CD4-positive, CD25-positive, alpha-beta regulatory T cell (primary cell): ENCODE measurements at regions not wholly inside any gene's neighbourhood (a gene's known extent, or its start where the extent isn't known, plus 50 kb on each side); places are given as distances from the start of the nearest gene placed in this dataset.
A peak's percentile ranks its signal among the peaks of the same experiment; 100 is the strongest.

Experiments
- ATAC-seq, 2 donors: fragments of 150-1000 bp; cut with Tn5 transposase; one replicate each; pipeline ENCODE4 v1.10.0; 2021; ENCODE audit warnings: low read depth in 2 of 2, moderate number of reproducible peaks in 2 of 2, moderate library complexity in 1 of 2
- DNase-seq, 3 donors: peaks; one replicate each; pipeline versions ENCODE4 v3.0.0 to v3.0.0-alpha.2; 2012 to 2022; ENCODE audit warnings: mixed read lengths in 1 of 3
- H3K27ac ChIP-seq: one replicate; pipeline ENCODE4 v1.7.0; 2013; ENCODE audit warnings: mild to moderate bottlenecking, low read length; ENCODE audit not compliant: insufficient read depth, poor library complexity, severe bottlenecking
- H3K27me3 ChIP-seq: one replicate; pipeline ENCODE4 v1.7.0; 2013; ENCODE audit warnings: low read length; ENCODE audit not compliant: control insufficient read depth, insufficient read depth
- H3K36me3 ChIP-seq: one replicate; pipeline ENCODE4 v1.7.0; 2013; ENCODE audit warnings: mild to moderate bottlenecking, low read length, moderate library complexity; ENCODE audit not compliant: control insufficient read depth, insufficient read depth
- H3K4me1 ChIP-seq: 2 replicates; pipeline ENCODE4 v1.7.0; 2013; ENCODE audit warnings: mild to moderate bottlenecking, low read length; ENCODE audit not compliant: insufficient read depth, control insufficient read depth, poor library complexity, severe bottlenecking
- H3K4me3 ChIP-seq: one replicate; pipeline ENCODE4 v1.7.0; 2013; ENCODE audit warnings: low read depth, mild to moderate bottlenecking, low read length, moderate library complexity
- H3K9me3 ChIP-seq, 2 experiments: 1 replicate in 1 of 2; 2 replicates in 1 of 2; pipeline ENCODE4 v1.7.0; 2013; ENCODE audit warnings: low read length in 2 of 2, mild to moderate bottlenecking in 1 of 2, moderate library complexity in 1 of 2; ENCODE audit not compliant: control insufficient read depth in 2 of 2
- H3K27ac Mint-ChIP-seq, 3 donors: one replicate each; pipeline ENCODE4 v1.8.0; 2020 to 2022; ENCODE audit warnings: mild to moderate bottlenecking in 3 of 3, mixed read lengths in 3 of 3, moderate library complexity in 2 of 3
- H3K27me3 Mint-ChIP-seq: one replicate; pipeline ENCODE4 v1.8.0; 2022; ENCODE audit warnings: mild to moderate bottlenecking, mixed read lengths
- H3K36me3 Mint-ChIP-seq: one replicate; pipeline ENCODE4 v1.8.0; 2020; ENCODE audit warnings: mixed read lengths
- H3K4me1 Mint-ChIP-seq, 4 donors: one replicate each; pipeline ENCODE4 v1.8.0; 2020 to 2022; ENCODE audit warnings: mixed read lengths in 4 of 4, mild to moderate bottlenecking in 1 of 4
- H3K4me3 Mint-ChIP-seq, 4 donors: one replicate each; pipeline ENCODE4 v1.8.0; 2020 to 2022; ENCODE audit warnings: mild to moderate bottlenecking in 4 of 4, mixed read lengths in 4 of 4, moderate library complexity in 3 of 4
- H3K9me3 Mint-ChIP-seq, 7 donors: one replicate each; pipeline ENCODE4 v1.8.0; 2020 to 2022; ENCODE audit warnings: mixed read lengths in 7 of 7, mild to moderate bottlenecking in 3 of 7, moderate library complexity in 2 of 7

DNA sequence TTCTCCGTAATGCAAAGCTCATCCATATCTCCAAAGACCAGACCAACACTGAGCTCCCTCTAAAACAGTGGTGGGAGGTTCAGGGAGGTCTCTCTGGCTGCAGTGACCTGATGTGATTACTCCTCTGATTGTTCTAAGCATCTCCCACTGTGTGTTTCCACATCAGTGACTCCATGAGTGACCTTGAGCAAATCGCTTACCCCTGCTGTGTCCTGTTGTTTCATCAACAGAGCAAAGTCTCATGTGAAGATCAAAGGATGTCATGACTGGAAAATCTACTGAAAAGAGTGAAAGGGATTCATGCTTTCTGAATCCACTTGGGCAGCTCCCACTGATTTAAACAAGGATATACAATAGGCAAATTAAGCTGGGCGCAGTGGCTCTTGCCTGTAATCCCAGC is 352.9 kb downstream of the TMEM114 start:
- peaks cover 0 to 12% (median 7%) of the 10 kb centered on the region in 7 donors for H3K9me3 Mint-ChIP-seq
- H3K4me3 Mint-ChIP-seq = peak overlapping the region in 1 of 4 donors; percentile 17
- DNase-seq = no peak
- no peak overlapping the region for H3K4me3 ChIP-seq
- H3K27me3 ChIP-seq = no peaks in the 10 kb centered on the region
- H3K36me3 Mint-ChIP-seq = no peaks in the 10 kb centered on the region
- ATAC-seq = no peak
- H3K4me1 Mint-ChIP-seq = no peaks in the 10 kb centered on the region
- no peaks in the 10 kb centered on the region for H3K9me3 ChIP-seq
- H3K36me3 ChIP-seq = no peaks in the 10 kb centered on the region
- no peaks in the 10 kb centered on the region for H3K4me1 ChIP-seq
- H3K27ac Mint-ChIP-seq = no peak overlapping the region
- no peaks in the 10 kb centered on the region for H3K27me3 Mint-ChIP-seq
- no peak overlapping the region for H3K27ac ChIP-seq

- Mint-ChIP-seq H3K27ac (no peak overlapping the region), H3K27me3 (no peaks in the 10 kb centered on the region), H3K36me3 (no peaks in the 10 kb centered on the region), H3K4me1 (no peaks in the 10 kb centered on the region), H3K9me3 (peaks cover 0 to 12% (median 7%) of the 10 kb centered on the region in 7 donors), H3K4me3 (no peak overlapping the region)
- no peak for DNase-seq
- H3K36me3 ChIP-seq = no peaks in the 10 kb centered on the region
- no peaks in the 10 kb centered on the region for H3K9me3 ChIP-seq
- ATAC-seq = no peak
- no peak overlapping the region for H3K4me3 ChIP-seq
- H3K4me1 ChIP-seq = no peaks in the 10 kb centered on the region
- no peaks in the 10 kb centered on the region for H3K27me3 ChIP-seq
- no peak overlapping the region for H3K27ac ChIP-seq
Observed at GRCh38 chr16:8236816-8237215, 353.5 kb downstream of the TMEM114 start.

- H3K27me3 Mint-ChIP-seq = no peaks in the 10 kb centered on the region
- no peak overlapping the region for H3K4me3 ChIP-seq
- H3K9me3 Mint-ChIP-seq = peaks cover 0 to 18% (median 2%) of the 10 kb centered on the region in 7 donors
- H3K36me3 Mint-ChIP-seq = no peaks in the 10 kb centered on the region
- H3K4me3 Mint-ChIP-seq = no peak overlapping the region
- no peaks in the 10 kb centered on the region for H3K4me1 Mint-ChIP-seq
- H3K27ac Mint-ChIP-seq = no peak overlapping the region
- H3K27me3 ChIP-seq = no peaks in the 10 kb centered on the region
- H3K36me3 ChIP-seq = no peaks in the 10 kb centered on the region
- no peak for DNase-seq
- H3K4me1 ChIP-seq = no peaks in the 10 kb centered on the region
- no peaks in the 10 kb centered on the region for H3K9me3 ChIP-seq
- no peak overlapping the region for H3K27ac ChIP-seq
- ATAC-seq = no peak
Observed at GRCh38 chr16:8230497-8230896, 359.8 kb downstream of the TMEM114 start.

DNA sequence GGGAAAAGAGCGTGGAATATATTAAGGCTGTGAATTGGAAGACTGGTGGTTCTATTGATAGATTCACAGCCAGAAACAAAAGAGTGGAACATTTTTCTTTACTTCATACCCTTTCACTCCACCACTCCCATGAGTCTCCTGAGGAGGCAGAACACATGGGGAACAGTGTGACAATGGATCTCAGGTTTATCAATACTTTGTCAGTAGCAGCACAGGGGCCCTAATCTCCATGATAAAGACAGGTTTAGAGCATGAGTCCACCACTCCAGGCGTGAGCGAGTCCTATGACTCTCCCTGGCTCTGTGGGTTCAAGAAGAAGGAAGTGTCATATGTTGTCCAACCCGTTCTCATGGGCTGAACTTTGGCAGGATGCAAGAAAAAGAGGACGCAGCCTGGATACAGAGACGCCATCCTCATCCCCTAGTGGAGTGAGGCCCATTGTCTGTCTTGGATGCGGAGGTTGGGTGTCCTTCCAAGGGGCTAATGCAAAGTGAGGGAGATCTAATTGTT is 361.2 kb downstream of the TMEM114 start:
- no peaks in the 10 kb centered on the region for H3K36me3 Mint-ChIP-seq
- no peak overlapping the region for H3K27ac Mint-ChIP-seq
- H3K9me3 ChIP-seq = no peaks in the 10 kb centered on the region
- no peaks in the 10 kb centered on the region for H3K4me1 ChIP-seq
- no peaks in the 10 kb centered on the region for H3K4me1 Mint-ChIP-seq
- no peak overlapping the region for H3K4me3 ChIP-seq
- no peaks in the 10 kb centered on the region for H3K27me3 ChIP-seq
- peaks cover 0 to 18% (median 2%) of the 10 kb centered on the region in 7 donors for H3K9me3 Mint-ChIP-seq
- H3K36me3 ChIP-seq = no peaks in the 10 kb centered on the region
- H3K4me3 Mint-ChIP-seq = no peak overlapping the region
- no peaks in the 10 kb centered on the region for H3K27me3 Mint-ChIP-seq
- H3K27ac ChIP-seq = no peak overlapping the region
- DNase-seq = no peak
- no peak for ATAC-seq

DNA sequence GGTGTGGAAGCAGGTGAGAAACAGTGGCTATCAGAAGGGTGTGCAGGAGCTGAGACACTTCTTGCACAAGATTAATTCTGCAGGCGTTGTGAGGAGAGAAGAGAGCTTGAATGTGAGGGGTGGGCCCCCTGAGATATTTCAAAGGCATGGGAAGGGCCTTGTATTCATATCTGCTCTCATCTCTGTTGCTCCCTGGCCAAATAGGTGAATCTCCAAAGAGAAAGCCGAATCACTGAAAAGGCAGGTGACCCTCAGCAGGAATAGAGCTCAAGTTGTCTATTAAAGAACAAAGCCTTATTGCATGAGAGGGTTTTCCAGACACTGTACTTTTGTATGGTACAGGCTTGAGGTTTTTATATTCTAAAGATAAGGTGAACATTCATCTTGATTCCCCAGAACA is 373.1 kb downstream of the TMEM114 start:
- peaks cover 0 to 2% of the 10 kb centered on the region in 2 experiments for H3K9me3 ChIP-seq
- no peak for ATAC-seq
- no peak overlapping the region for H3K4me3 Mint-ChIP-seq
- no peaks in the 10 kb centered on the region for H3K27me3 Mint-ChIP-seq
- DNase-seq = no peak
- H3K27ac Mint-ChIP-seq = no peak overlapping the region
- no peaks in the 10 kb centered on the region for H3K36me3 Mint-ChIP-seq
- no peaks in the 10 kb centered on the region for H3K27me3 ChIP-seq
- no peaks in the 10 kb centered on the region for H3K4me1 Mint-ChIP-seq
- H3K36me3 ChIP-seq = no peaks in the 10 kb centered on the region
- H3K4me3 ChIP-seq = no peak overlapping the region
- H3K9me3 Mint-ChIP-seq = peaks cover 0 to 13% (median 6%) of the 10 kb centered on the region in 7 donors
- H3K27ac ChIP-seq = no peak overlapping the region
- H3K4me1 ChIP-seq = no peaks in the 10 kb centered on the region

GRCh38 chr16:8204769-8205168 is 385.5 kb downstream of the TMEM114 start:
- Mint-ChIP-seq H3K27ac (no peak overlapping the region), H3K4me3 (no peak overlapping the region), H3K9me3 (peaks cover 0 to 14% (median 2%) of the 10 kb centered on the region in 7 donors), H3K27me3 (no peaks in the 10 kb centered on the region), H3K36me3 (no peaks in the 10 kb centered on the region), H3K4me1 (no peaks in the 10 kb centered on the region)
- no peaks in the 10 kb centered on the region for H3K36me3 ChIP-seq
- ATAC-seq (no peak), DNase-seq (no peak)
- no peaks in the 10 kb centered on the region for H3K4me1 ChIP-seq
- H3K9me3 ChIP-seq = no peaks in the 10 kb centered on the region
- no peak overlapping the region for H3K27ac ChIP-seq
- H3K4me3 ChIP-seq = no peak overlapping the region
- no peaks in the 10 kb centered on the region for H3K27me3 ChIP-seq

- Mint-ChIP-seq H3K4me1 (no peaks in the 10 kb centered on the region), H3K36me3 (no peaks in the 10 kb centered on the region), H3K9me3 (peaks cover 0 to 14% (median 3%) of the 10 kb centered on the region in 7 donors), H3K27me3 (no peaks in the 10 kb centered on the region), H3K27ac (no peak overlapping the region), H3K4me3 (no peak overlapping the region)
- ATAC-seq = no peak
- no peaks in the 10 kb centered on the region for H3K27me3 ChIP-seq
- no peak overlapping the region for H3K4me3 ChIP-seq
- no peaks in the 10 kb centered on the region for H3K4me1 ChIP-seq
- H3K9me3 ChIP-seq = no peaks in the 10 kb centered on the region
- H3K36me3 ChIP-seq = no peaks in the 10 kb centered on the region
- DNase-seq = no peak
- H3K27ac ChIP-seq = no peak overlapping the region
Observed at GRCh38 chr16:8204096-8204495, 386.2 kb downstream of the TMEM114 start.

DNA sequence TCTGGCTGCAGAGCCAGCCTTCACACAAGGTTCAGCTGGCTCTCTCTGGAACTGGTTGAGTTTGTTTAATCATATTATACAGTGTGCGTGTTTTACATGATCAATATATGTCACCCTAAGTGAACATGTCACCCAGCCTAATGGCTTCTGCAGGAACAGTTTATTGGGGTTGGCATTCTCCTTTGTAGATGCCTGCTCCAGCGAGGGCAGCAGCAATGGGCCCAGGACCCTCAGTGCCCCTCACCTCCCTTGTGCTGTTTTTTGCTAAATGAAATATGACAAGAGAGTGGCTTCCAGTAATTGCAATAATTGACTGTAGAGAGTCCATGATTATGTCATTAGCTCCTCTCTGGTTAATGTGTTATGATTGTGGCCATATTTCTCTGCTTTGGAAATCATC is 387.2 kb downstream of the TMEM114 start:
- H3K4me3 ChIP-seq = no peak overlapping the region
- Mint-ChIP-seq H3K27me3 (no peaks in the 10 kb centered on the region), H3K4me3 (no peak overlapping the region), H3K9me3 (peaks cover 0 to 14% (median 2%) of the 10 kb centered on the region in 7 donors), H3K4me1 (no peaks in the 10 kb centered on the region), H3K27ac (no peak overlapping the region), H3K36me3 (no peaks in the 10 kb centered on the region)
- no peak overlapping the region for H3K27ac ChIP-seq
- ATAC-seq (no peak), DNase-seq (no peak)
- no peaks in the 10 kb centered on the region for H3K4me1 ChIP-seq
- no peaks in the 10 kb centered on the region for H3K9me3 ChIP-seq
- H3K27me3 ChIP-seq = no peaks in the 10 kb centered on the region
- H3K36me3 ChIP-seq = no peaks in the 10 kb centered on the region
